PC-9 (cell line): ENCODE measurements at regions not wholly inside any gene's neighbourhood (a gene's known extent, or its start where the extent isn't known, plus 50 kb on each side); places are given as distances from the start of the nearest gene placed in this dataset.

Experiments used
- CTCF ChIP-seq: fragments of 200-600 bp; sonication (generic); conservative IDR thresholded peaks from 2 replicates; pipeline ENCODE4 v1.6.1; 2017; ENCODE audit warnings: mixed run types, antibody characterized with exemption, mild to moderate bottlenecking, moderate library complexity
- EZH2 ChIP-seq: fragments of 200-600 bp; sonication (generic); IDR thresholded peaks from 2 replicates; pipeline ENCODE4 v1.8.0; 2017; ENCODE audit warnings: antibody characterized with exemption, low read depth

- TF ChIP-seq CTCF, result no peak
- TF ChIP-seq EZH2, result no peak
Measured at GRCh38 chr14:40371011-40371410, 938.8 kb upstream of the FBXO33 start.
